CD14-positive monocyte (primary cell): ENCODE measurements at regions not wholly inside any gene's neighbourhood (a gene's known extent, or its start where the extent isn't known, plus 50 kb on each side); places are given as distances from the start of the nearest gene placed in this dataset.

Experiments
- DNase-seq, 3 donors: peaks; one replicate each; pipeline ENCODE4 v3.0.0-alpha.2; 2011 to 2022
- H2AFZ ChIP-seq: 2 replicates; pipeline ENCODE4 v1.6.0; 2012; ENCODE audit warnings: mild to moderate bottlenecking, low read depth, low read length, inconsistent platforms; ENCODE audit not compliant: insufficient read depth, poor library complexity, severe bottlenecking
- H3K27ac ChIP-seq, 2 donors: 1 replicate in 1 of 2; 2 replicates in 1 of 2; pipeline ENCODE4 v1.5.1; 2012 to 2013; ENCODE audit warnings: low read length in 2 of 2, control low read depth in 1 of 2, inconsistent platforms in 1 of 2, low read depth in 1 of 2, mild to moderate bottlenecking in 1 of 2
- H3K27me3 ChIP-seq, 2 donors: one replicate each; pipeline versions ENCODE4 v1.6.0 to v1.6.1; 2011 to 2013; ENCODE audit warnings: low read length in 2 of 2; ENCODE audit not compliant: control insufficient read depth in 2 of 2, insufficient read depth in 2 of 2
- H3K36me3 ChIP-seq, 2 donors: replicated peaks in 1 of 2; 1 replicate in 1 of 2; 2 replicates in 1 of 2; pipeline versions ENCODE4 v1.5.1 to v1.6.1; 2012 to 2013; ENCODE audit warnings: low read length in 2 of 2, control low read depth in 1 of 2, inconsistent platforms in 1 of 2, mild to moderate bottlenecking in 1 of 2; ENCODE audit not compliant: insufficient read depth in 2 of 2, control insufficient read depth in 1 of 2
- H3K4me1 ChIP-seq, 2 donors: 1 replicate in 1 of 2; 2 replicates in 1 of 2; pipeline versions ENCODE4 v1.5.1 to v1.6.1; 2012 to 2013; ENCODE audit warnings: low read length in 2 of 2, control low read depth in 1 of 2, inconsistent platforms in 1 of 2, mild to moderate bottlenecking in 1 of 2, moderate library complexity in 1 of 2; ENCODE audit not compliant: insufficient read depth in 2 of 2, control insufficient read depth in 1 of 2
- H3K4me2 ChIP-seq: replicated peaks from 2 replicates; pipeline ENCODE3; 2012; ENCODE audit warnings: low read length, moderate library complexity, mild to moderate bottlenecking; ENCODE audit not compliant: poor library complexity, severe bottlenecking; ENCODE audit errors: extremely low read depth
- H3K4me3 ChIP-seq, 3 experiments: fragments of 200-600 bp in 1 of 3; sonication (generic) in 1 of 3; replicated peaks in 1 of 3; 1 replicate in 2 of 3; 2 replicates in 1 of 3; pipeline ENCODE4 v1.5.1; 2011 to 2013; ENCODE audit warnings: low read length in 3 of 3, mild to moderate bottlenecking in 3 of 3, control low read depth in 2 of 3, low read depth in 2 of 3, inconsistent platforms in 1 of 3, moderate library complexity in 1 of 3
- H3K79me2 ChIP-seq: 2 replicates; pipeline ENCODE4 v1.6.0; 2012; ENCODE audit warnings: mild to moderate bottlenecking, control low read depth, inconsistent platforms, low read length, moderate library complexity; ENCODE audit not compliant: insufficient read depth
- H3K9ac ChIP-seq: 2 replicates; pipeline ENCODE4 v1.6.0; 2017; ENCODE audit warnings: low read length, mild to moderate bottlenecking; ENCODE audit not compliant: insufficient read depth, poor library complexity, severe bottlenecking
- H3K9me3 ChIP-seq, 2 donors: replicated peaks in 1 of 2; 1 replicate in 1 of 2; 2 replicates in 1 of 2; pipeline versions ENCODE4 v1.5.1 to v1.6.1; 2012 to 2013; ENCODE audit warnings: low read length in 2 of 2, control low read depth in 1 of 2; ENCODE audit not compliant: control insufficient read depth in 1 of 2, insufficient read depth in 1 of 2
- H4K20me1 ChIP-seq: 2 replicates; pipeline ENCODE4 v1.6.0; 2012; ENCODE audit warnings: mild to moderate bottlenecking, low read length, control low read depth, moderate library complexity; ENCODE audit not compliant: insufficient read depth
- H3K27ac Mint-ChIP-seq, 7 donors: one replicate each; pipeline ENCODE4 v1.8.0; 2020; ENCODE audit warnings: mild to moderate bottlenecking in 7 of 7, mixed read lengths in 7 of 7, moderate library complexity in 6 of 7, inconsistent platforms in 2 of 7
- H3K27me3 Mint-ChIP-seq, 3 donors: one replicate each; pipeline ENCODE4 v1.8.0; 2021 to 2022; ENCODE audit warnings: low read depth in 3 of 3, mild to moderate bottlenecking in 3 of 3, mixed read lengths in 3 of 3, moderate library complexity in 3 of 3, inconsistent platforms in 1 of 3
- H3K36me3 Mint-ChIP-seq, 2 donors: one replicate each; pipeline ENCODE4 v1.8.0; 2020; ENCODE audit warnings: mixed read lengths in 2 of 2, inconsistent platforms in 1 of 2, mild to moderate bottlenecking in 1 of 2
- H3K4me1 Mint-ChIP-seq: one replicate; pipeline ENCODE4 v1.8.0; 2020; ENCODE audit warnings: mild to moderate bottlenecking, mixed read lengths
- H3K4me3 Mint-ChIP-seq, 2 donors: one replicate each; pipeline ENCODE4 v1.8.0; 2020; ENCODE audit warnings: mild to moderate bottlenecking in 2 of 2, mixed read lengths in 2 of 2, moderate library complexity in 1 of 2
- H3K9me3 Mint-ChIP-seq, 7 donors: one replicate each; pipeline ENCODE4 v1.8.0; 2020 to 2022; ENCODE audit warnings: mixed read lengths in 7 of 7, mild to moderate bottlenecking in 6 of 7, moderate library complexity in 6 of 7, inconsistent platforms in 2 of 7
- CTCF ChIP-seq: fragments of 200-600 bp; IDR thresholded peaks from one replicate; pipeline ENCODE4 v1.8.0; 2022; ENCODE audit warnings: antibody characterized with exemption, mild to moderate bottlenecking
- WGBS: methylation state at CpG from one replicate; pipeline ENCODE4 v1.1.5; 2013; ENCODE audit warnings: missing lambda C conversion rate; ENCODE audit not compliant: insufficient coverage; 5-methylcytosine and 5-hydroxymethylcytosine counted together
- intact Hi-C, 2 donors: fragments of 100-400 bp; cut with micrococcal nuclease; formaldehyde crosslinking; loops; one replicate each; pipeline versions ENCODE4 v1.15.0 to v1.15.1; 2023

GRCh38 chr2:4827836-4828235 is 864.3 kb upstream of the SOX11 start:
- H3K4me2 ChIP-seq: no peak overlapping the region
- Mint-ChIP-seq H3K4me3 (no peak overlapping the region), H3K36me3 (no peaks in the 10 kb centered on the region), H3K27ac (no peak overlapping the region), H3K27me3 (no peaks in the 10 kb centered on the region), H3K4me1 (no peaks in the 10 kb centered on the region), H3K9me3 (peaks cover 0 to 6% (median 2%) of the 10 kb centered on the region in 7 donors)
- H3K4me3 ChIP-seq: no peak overlapping the region
- H3K4me1 ChIP-seq: no peaks in the 10 kb centered on the region
- no peak overlapping the region for H3K27ac ChIP-seq
- no peaks in the 10 kb centered on the region for H3K27me3 ChIP-seq
- no peaks in the 10 kb centered on the region for H3K79me2 ChIP-seq
- H4K20me1 ChIP-seq: no peaks in the 10 kb centered on the region
- intact Hi-C loops: no loop called here
- H3K36me3 ChIP-seq: no peaks in the 10 kb centered on the region
- 50% methylated on average over 1 of the region's 3 CpGs for WGBS
- no peak for TF ChIP-seq CTCF
- no peak overlapping the region for H2AFZ ChIP-seq
- H3K9me3 ChIP-seq: no peaks in the 10 kb centered on the region
- no peak overlapping the region for H3K9ac ChIP-seq
- no peak for DNase-seq

GRCh38 chr2:4828682-4829374 is 863.4 kb upstream of the SOX11 start:
- H3K4me1 ChIP-seq: no peaks in the 10 kb centered on the region
- H3K4me3 Mint-ChIP-seq: no peak overlapping the region
- H3K27me3 ChIP-seq: no peaks in the 10 kb centered on the region
- no peak overlapping the region for H2AFZ ChIP-seq
- H3K9ac ChIP-seq: no peak overlapping the region
- no peak overlapping the region for H3K4me3 ChIP-seq
- H3K36me3 Mint-ChIP-seq: no peaks in the 10 kb centered on the region
- WGBS: 78% methylated on average over 7 of the region's 8 CpGs
- no peak overlapping the region for H3K27ac ChIP-seq
- no peak for DNase-seq
- no peak overlapping the region for H3K4me2 ChIP-seq
- intact Hi-C loops: no loop called here
- no peaks in the 10 kb centered on the region for H3K4me1 Mint-ChIP-seq
- no peaks in the 10 kb centered on the region for H3K36me3 ChIP-seq
- H3K9me3 ChIP-seq: no peaks in the 10 kb centered on the region
- H3K27me3 Mint-ChIP-seq: peaks cover 0 to 2% (median 0%) of the 10 kb centered on the region in 3 donors
- TF ChIP-seq CTCF: no peak
- H3K9me3 Mint-ChIP-seq: peaks cover 0 to 11% (median 2%) of the 10 kb centered on the region in 7 donors
- H3K27ac Mint-ChIP-seq: no peak overlapping the region
- no peaks in the 10 kb centered on the region for H3K79me2 ChIP-seq
- H4K20me1 ChIP-seq: no peaks in the 10 kb centered on the region
